Activated B cell treated with CpG ODN at 0.5 μM for 24 hours (primary cell): ENCODE measurements at regions not wholly inside any gene's neighbourhood (a gene's known extent, or its start where the extent isn't known, plus 50 kb on each side); places are given as distances from the start of the nearest gene placed in this dataset.
"Not testable (repeated sequence)": the region's sequence is repeated elsewhere in the genome, so short reads cannot be mapped to it uniquely, and the experiment has no call there.

Source experiments
- ATAC-seq: fragments of 200-7000 bp; cut with Tn5 transposase; one replicate; pipeline ENCODE4 v1.10.0; 2021; ENCODE audit warnings: low read depth, mild to moderate bottlenecking, moderate library complexity
- CTCF ChIA-PET: fragments of 350-600 bp; sonication (Branson Sonifier 250); formaldehyde crosslinking; loops from one replicate; lab custom pipeline; 2021; ENCODE audit warnings: antibody characterized with exemption; lab: Charles Lee
- POLR2A ChIA-PET: fragments of 350-600 bp; sonication (Branson Sonifier 250); formaldehyde crosslinking; loops from one replicate; lab custom pipeline; 2021; ENCODE audit warnings: antibody characterized with exemption; lab: Charles Lee
- DNase-seq: peaks from one replicate; pipeline ENCODE4 v3.0.0; 2022
- H3K27ac Mint-ChIP-seq: one replicate; pipeline ENCODE4 v1.8.0; 2020; ENCODE audit warnings: mixed read lengths
- H3K27me3 Mint-ChIP-seq: one replicate; pipeline ENCODE4 v1.8.0; 2021; ENCODE audit warnings: mixed read lengths
- H3K36me3 Mint-ChIP-seq: one replicate; pipeline ENCODE4 v1.8.0; 2021; ENCODE audit warnings: low read depth, mixed read lengths
- H3K4me1 Mint-ChIP-seq: one replicate; pipeline ENCODE4 v1.8.0; 2021; ENCODE audit warnings: mixed read lengths
- H3K4me3 Mint-ChIP-seq: one replicate; pipeline ENCODE4 v1.8.0; 2020; ENCODE audit warnings: mild to moderate bottlenecking, mixed read lengths
- H3K9me3 Mint-ChIP-seq: one replicate; pipeline ENCODE4 v1.8.0; 2020; ENCODE audit warnings: mixed read lengths
- intact Hi-C: fragments of 100-400 bp; cut with micrococcal nuclease; formaldehyde crosslinking; loops from one replicate; pipeline ENCODE4 v1.15.1; 2024
- TF ChIP-seq, protein P1 (sequence below): fragments of 200-600 bp; IDR thresholded peaks from one replicate; pipeline ENCODE4 v1.8.0; 2022; ENCODE audit warnings: antibody characterized with exemption, mild to moderate bottlenecking

DNA sequence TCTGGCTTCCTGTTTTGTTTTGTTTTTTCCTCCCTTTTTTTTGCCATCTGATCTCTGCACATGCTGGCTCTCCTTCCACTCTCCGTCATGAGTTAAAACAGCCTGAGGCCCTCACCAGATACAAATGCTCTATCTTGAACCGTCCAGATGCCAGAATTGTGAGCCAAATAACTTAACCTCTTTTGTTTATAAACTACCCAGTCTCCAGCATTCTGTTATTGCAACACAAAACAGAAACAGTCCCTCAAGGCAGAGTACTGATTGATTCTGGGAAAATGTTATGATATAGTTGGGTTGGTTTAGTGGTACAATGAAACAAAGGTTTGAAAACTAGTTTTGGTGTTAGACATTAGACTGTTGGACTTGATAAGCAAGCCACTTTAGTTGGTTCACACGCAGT lies 1390.0 kb upstream of the RAG2 start:
- TF ChIP-seq, protein P1, sequence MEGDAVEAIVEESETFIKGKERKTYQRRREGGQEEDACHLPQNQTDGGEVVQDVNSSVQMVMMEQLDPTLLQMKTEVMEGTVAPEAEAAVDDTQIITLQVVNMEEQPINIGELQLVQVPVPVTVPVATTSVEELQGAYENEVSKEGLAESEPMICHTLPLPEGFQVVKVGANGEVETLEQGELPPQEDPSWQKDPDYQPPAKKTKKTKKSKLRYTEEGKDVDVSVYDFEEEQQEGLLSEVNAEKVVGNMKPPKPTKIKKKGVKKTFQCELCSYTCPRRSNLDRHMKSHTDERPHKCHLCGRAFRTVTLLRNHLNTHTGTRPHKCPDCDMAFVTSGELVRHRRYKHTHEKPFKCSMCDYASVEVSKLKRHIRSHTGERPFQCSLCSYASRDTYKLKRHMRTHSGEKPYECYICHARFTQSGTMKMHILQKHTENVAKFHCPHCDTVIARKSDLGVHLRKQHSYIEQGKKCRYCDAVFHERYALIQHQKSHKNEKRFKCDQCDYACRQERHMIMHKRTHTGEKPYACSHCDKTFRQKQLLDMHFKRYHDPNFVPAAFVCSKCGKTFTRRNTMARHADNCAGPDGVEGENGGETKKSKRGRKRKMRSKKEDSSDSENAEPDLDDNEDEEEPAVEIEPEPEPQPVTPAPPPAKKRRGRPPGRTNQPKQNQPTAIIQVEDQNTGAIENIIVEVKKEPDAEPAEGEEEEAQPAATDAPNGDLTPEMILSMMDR: no peak
- Mint-ChIP-seq H3K4me1 (no peaks in the 10 kb centered on the region), H3K27ac (no peak overlapping the region), H3K9me3 (peaks cover 3% of the 10 kb centered on the region), H3K36me3 (no peaks in the 10 kb centered on the region), H3K27me3 (no peaks in the 10 kb centered on the region), H3K4me3 (no peak overlapping the region)
- DNase-seq (no peak), ATAC-seq (no peak)
- intact Hi-C loops: no loop called here
- CTCF ChIA-PET: no interaction called here
- POLR2A ChIA-PET: no interaction called here

DNA sequence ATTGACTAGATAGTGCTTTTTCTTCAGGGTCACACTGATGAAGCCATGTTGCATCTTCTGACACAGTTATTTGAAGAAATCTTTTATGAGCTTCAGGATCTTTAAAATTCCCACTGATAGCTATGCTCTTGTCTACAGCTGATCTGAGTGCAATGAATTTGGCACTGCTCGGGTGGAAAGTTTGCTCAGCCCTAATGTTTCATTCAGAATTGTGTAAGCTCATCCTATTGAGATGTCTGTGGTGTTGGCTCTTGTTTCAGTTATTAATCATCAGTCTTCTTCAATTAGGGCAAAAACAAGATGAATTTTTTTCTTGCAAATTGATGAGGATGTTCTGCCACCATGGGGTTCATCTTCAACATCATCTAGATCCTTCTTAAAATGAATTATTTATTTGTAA lies 1387.0 kb upstream of the RAG2 start:
- Mint-ChIP-seq H3K36me3 (no peaks in the 10 kb centered on the region), H3K9me3 (peaks cover 2% of the 10 kb centered on the region), H3K27ac (no peak overlapping the region), H3K4me3 (no peak overlapping the region), H3K27me3 (no peaks in the 10 kb centered on the region), H3K4me1 (no peaks in the 10 kb centered on the region)
- CTCF ChIA-PET: no interaction called here
- intact Hi-C loops: no loop called here
- DNase-seq (no peak), ATAC-seq (no peak)
- POLR2A ChIA-PET: no interaction called here
- TF ChIP-seq, protein P1: no peak

DNA sequence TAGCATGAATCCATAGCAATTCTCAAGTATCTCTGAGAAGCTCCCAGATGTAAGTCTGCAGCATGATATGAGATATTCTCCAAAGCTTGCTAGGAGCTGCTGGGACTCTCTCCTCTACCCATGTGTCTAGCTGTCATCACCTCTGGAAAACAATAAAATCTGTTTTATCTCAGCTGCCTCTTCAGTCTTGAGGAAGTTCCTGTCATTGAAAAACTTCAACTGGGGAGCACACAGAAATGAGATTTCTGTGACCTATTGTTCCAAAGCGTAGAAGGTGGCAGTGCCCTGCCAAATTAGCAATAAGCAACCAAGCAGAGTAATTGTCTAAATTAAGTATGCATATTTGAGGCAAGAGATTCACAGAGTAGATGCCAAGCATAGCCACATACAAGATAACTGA lies 1380.6 kb upstream of the RAG2 start:
- H3K27ac Mint-ChIP-seq: no peak overlapping the region
- H3K4me1 Mint-ChIP-seq: no peaks in the 10 kb centered on the region
- H3K9me3 Mint-ChIP-seq: peaks cover 2% of the 10 kb centered on the region
- ATAC-seq (no peak), DNase-seq (no peak)
- no peak overlapping the region for H3K4me3 Mint-ChIP-seq
- H3K27me3 Mint-ChIP-seq: no peaks in the 10 kb centered on the region
- TF ChIP-seq, protein P1: no peak
- ChIA-PET CTCF (no interaction called here), POLR2A (no interaction called here)
- intact Hi-C loops: no loop called here
- H3K36me3 Mint-ChIP-seq: no peaks in the 10 kb centered on the region

DNA sequence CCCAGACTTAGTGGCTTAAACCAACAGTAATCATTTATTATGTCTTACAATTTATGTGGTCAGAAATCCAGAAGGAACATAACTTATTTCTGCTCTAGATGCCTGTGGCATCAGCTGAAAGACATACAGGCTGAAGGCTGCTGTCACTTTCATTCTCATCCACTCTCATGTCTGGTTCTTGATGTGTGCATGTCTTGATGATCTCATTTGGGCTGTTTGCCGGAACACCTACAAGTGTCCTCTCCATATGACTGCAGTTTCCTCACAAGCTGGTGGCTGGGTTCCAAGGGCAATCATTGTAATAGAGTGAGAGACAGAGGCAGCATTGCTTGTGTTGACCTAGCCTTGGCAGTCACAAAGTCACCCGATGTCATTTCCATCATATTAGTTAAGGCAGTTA lies 1375.9 kb upstream of the RAG2 start:
- intact Hi-C loops: no loop called here
- Mint-ChIP-seq H3K27me3 (no peaks in the 10 kb centered on the region), H3K4me1 (no peaks in the 10 kb centered on the region), H3K27ac (no peak overlapping the region), H3K4me3 (no peak overlapping the region), H3K36me3 (no peaks in the 10 kb centered on the region), H3K9me3 (peaks cover 10% of the 10 kb centered on the region)
- CTCF ChIA-PET: no interaction called here
- DNase-seq: no peak
- TF ChIP-seq, protein P1: no peak
- no peak for ATAC-seq
- POLR2A ChIA-PET: no interaction called here

DNA sequence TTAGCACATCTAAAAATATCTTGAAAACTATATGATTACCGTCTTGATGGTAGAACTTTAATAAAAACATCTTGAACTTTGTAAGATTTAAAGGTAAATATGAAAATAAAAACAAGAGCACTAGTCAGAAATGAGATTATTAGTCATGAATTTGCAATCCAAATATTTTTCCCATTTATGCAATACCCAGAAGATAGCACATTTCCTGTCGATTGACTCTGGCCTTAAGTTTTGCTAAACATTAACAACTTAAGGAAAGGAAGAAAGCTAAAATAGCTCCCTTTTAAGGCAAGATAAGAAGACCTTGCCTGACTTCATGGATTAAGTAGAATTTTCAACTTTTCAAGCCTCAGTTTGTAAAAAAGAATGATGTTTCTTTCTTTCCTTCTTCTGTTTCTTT lies 1374.7 kb upstream of the RAG2 start:
- ATAC-seq (no peak), DNase-seq (no peak)
- no peak overlapping the region for H3K27ac Mint-ChIP-seq
- ChIA-PET CTCF (no interaction called here), POLR2A (no interaction called here)
- peaks cover 10% of the 10 kb centered on the region for H3K9me3 Mint-ChIP-seq
- H3K4me3 Mint-ChIP-seq: no peak overlapping the region
- intact Hi-C loops: no loop called here
- H3K27me3 Mint-ChIP-seq: no peaks in the 10 kb centered on the region
- no peaks in the 10 kb centered on the region for H3K4me1 Mint-ChIP-seq
- no peaks in the 10 kb centered on the region for H3K36me3 Mint-ChIP-seq
- TF ChIP-seq, protein P1: no peak

DNA sequence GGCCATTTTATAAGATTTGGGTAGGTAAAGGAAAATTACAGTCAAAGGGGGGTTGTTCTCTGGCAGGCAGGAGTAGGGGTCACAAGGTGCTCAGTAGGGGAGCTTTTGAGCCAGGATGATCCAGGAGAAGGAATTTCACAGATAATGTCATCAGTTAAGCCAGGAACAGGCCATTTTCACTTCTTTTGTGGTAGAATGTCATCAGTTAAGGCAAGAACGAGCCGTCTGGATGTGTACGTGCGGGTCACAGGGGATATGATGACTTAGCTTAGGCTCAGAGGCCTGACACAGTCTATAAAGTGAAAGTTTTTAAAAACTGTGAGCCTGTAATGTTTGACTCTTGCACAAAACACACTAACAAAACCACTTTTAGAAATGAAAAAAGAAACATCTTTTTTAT lies 1371.3 kb upstream of the RAG2 start:
- POLR2A ChIA-PET, CTCF ChIA-PET: not testable (repeated sequence)

More for the DNA sequence above, 1371.3 kb upstream of the RAG2 start:
- intact Hi-C loops, H3K4me3 Mint-ChIP-seq, H3K27me3 Mint-ChIP-seq, H3K27ac Mint-ChIP-seq, H3K36me3 Mint-ChIP-seq, ATAC-seq, H3K4me1 Mint-ChIP-seq, DNase-seq, H3K9me3 Mint-ChIP-seq: not testable (repeated sequence)
